Lung microvascular endothelial cell (primary cell): ENCODE measurements at regions not wholly inside any gene's neighbourhood (a gene's known extent, or its start where the extent isn't known, plus 50 kb on each side); places are given as distances from the start of the nearest gene placed in this dataset.

Experiments
- DNase-seq, 2 donors: peaks; one replicate each; pipeline versions ENCODE4 v3.0.0 to v3.0.0-alpha.2; 2010; ENCODE audit warnings: low read depth in 2 of 2

DNA sequence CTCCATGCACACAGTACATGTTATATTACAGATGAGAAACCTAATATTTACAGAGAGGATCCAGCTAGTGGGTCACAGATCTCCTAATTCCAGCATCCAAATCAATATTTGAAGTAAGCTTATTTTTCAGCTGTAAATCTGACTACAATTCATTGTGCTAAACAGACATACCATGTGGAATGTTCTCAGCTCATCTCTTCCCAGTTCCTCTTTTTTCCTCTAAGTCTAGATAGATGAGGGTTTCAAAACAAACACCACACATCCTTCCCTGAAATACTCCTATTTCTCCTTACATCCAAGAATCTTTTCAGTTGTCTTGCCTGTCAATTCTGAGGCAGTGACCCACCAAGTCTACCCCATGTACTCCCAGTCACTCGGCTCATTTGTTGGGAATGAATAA is 200.7 kb upstream of the PIK3C3 start:
- DNase-seq: no peak

GRCh38 chr18:41753826-41754225 is 201.2 kb upstream of the PIK3C3 start:
- no peak for DNase-seq

- no peak for DNase-seq
Measured at GRCh38 chr18:41752826-41753225, 202.2 kb upstream of the PIK3C3 start.

- no peak for DNase-seq
Measured at GRCh38 chr18:41751652-41752051, 203.4 kb upstream of the PIK3C3 start.

GRCh38 chr18:41751161-41751560 is 203.9 kb upstream of the PIK3C3 start:
- no peak for DNase-seq

GRCh38 chr18:41747723-41748242 is 207.3 kb upstream of the PIK3C3 start:
- no peak for DNase-seq

DNA sequence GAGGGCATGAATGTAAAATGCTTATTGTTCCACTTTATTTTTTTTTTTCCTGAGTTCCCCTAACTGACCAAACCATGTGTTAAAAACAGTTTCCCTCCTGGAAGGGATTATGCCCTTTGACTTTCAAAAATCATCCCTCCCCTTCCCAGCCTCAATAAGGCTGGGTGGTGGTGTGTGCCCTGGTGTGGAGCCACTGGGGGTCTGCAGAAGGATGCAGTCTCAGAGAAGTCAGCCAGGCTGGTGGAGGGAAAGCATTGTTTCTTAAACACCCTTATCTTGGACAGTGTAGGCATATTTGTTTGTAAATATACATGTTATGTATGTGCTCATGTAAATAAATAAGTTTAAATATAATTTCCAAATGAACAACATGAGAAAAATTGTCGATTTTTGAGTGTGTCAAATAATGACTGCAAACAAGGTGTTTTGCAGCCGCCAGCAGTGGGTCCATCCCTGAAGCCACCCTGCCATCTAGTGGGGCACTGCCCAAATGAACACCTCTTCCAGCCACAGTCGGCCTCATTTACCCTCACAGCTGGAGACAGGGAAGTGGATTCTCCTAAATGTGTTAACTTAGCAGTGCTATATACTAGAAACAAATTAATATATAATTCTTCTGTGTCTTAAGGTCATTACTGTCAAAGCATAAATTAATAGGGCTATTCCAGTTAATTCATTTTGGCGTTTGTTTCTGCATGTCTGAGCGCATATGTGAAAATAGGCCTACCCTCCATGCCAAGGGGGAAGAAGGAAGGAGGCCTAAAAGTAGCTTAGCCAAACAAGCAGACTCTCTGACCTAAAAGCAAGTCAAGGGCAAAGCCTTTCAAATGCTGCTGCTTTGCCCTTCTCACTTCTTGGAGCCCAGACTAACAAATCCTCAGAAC is 209.6 kb upstream of the PIK3C3 start:
- peak in 1 of 2 donors; percentile 28 for DNase-seq

- no peak for DNase-seq
Measured at GRCh38 chr18:41744421-41745030, 210.5 kb upstream of the PIK3C3 start.

DNA sequence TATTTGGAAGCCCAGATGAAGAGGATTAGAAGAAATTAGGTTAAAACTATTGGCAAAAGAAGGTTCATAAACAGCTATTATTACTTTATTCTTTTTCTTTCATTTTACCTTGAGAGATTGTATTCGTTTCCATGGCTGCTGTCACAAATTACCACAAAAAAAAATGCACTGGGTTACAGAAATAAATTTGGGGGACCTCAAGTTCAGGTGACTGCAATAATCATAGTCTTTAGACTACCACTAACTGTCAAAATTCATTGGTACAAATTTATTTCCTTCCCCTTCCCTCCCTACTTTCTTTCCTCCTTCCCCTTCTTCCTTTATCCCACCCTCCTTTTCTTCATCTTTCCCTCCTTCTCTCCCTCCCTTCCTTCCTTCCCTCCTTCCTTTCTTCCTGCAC is 217.8 kb upstream of the PIK3C3 start:
- no peak for DNase-seq

DNA sequence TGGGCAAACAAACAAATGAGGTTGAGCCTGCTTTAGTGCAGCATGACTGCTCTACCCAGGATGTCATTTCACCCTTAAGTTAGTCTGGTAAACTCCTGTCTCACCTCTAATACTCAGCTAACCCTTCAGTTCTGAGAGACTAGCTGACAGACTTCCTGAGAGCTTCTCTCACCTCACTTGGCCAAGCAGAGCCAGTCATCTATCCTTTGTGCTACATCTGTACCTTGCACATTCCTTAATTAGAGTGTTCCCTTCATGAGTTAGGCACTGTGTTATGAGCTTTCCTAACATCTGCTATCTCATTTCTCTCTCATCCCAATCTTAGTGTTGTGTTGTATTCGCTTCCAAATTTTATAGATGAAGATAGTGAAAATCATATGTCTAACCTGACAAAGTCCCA is 220.1 kb upstream of the PIK3C3 start:
- no peak for DNase-seq

DNA sequence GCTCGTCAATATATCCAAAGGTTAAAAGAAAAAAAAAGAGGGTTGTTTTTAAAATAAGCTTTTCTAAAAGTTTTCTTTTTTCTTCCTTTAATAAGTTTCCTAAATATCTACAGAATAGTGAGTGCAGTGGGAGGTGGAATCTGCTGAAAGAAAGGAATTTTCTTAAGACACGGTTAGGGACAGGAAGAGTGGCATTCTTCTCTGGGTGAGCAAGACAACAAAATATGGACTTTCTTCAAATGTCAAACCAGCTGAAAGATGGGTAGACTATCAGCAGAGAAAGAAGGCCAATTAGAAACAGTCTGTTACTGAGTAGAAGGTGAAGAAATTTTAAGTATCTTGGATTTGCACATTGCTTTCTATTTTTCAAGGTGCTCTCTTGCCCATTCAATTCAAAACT is 222.7 kb upstream of the PIK3C3 start:
- no peak for DNase-seq

GRCh38 chr18:41731884-41732283 is 223.2 kb upstream of the PIK3C3 start:
- no peak for DNase-seq

- no peak for DNase-seq
Measured at GRCh38 chr18:41724195-41724594, 230.8 kb upstream of the PIK3C3 start.

DNA sequence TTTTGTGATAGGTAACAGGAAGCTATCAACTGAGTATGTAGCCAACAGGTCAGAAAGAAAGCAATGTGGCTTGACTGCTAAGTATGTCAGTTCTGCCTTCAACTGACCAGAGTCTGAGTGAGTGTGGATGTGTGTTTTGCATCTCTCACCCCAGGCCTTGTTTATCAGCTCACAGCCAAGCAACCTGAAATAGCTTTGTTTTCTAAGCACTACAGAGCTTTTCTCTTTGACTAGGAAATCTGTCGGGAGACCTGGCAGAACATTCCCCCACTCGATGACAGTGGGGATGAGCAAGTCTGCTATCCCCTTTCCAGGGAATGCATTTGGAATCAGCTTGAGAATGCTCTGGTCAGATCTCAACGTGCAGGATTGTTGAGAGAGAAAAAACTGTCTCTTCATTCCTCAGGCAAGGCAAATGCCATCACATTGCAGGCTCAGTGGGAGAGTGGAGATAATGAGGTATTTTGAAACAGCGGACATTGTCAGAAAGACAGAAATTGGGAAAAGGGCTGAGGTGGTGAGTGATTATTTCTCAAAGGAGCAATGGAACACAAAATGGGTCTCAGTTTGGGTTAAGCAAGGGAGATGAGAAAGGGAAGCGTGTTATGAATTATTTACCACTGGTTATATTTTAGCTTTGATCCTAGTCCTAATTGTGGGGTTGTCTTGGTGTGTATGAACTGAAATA is 233.8 kb upstream of the PIK3C3 start:
- DNase-seq: no peak

DNA sequence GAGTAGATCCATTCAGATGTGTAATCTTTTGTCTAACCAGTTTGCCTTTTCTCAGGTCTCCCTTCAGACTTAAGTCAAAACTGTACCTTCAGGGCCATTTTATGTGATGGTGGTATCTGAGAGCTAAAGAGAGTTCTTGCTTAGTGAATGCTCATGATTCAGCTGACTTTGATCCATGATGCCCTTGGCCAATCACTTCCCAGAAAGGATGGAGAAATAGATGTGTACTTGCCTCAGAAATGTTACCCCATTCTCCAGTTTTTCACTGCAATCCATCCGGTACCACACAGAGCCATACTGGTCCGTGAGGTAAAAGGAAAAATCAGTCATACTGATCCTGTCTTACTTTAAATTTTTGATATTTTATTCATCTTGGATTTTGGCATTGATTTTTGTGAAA is 234.8 kb upstream of the PIK3C3 start:
- no peak for DNase-seq

- DNase-seq: no peak
Measured at GRCh38 chr18:41719808-41720207, 235.2 kb upstream of the PIK3C3 start.

DNA sequence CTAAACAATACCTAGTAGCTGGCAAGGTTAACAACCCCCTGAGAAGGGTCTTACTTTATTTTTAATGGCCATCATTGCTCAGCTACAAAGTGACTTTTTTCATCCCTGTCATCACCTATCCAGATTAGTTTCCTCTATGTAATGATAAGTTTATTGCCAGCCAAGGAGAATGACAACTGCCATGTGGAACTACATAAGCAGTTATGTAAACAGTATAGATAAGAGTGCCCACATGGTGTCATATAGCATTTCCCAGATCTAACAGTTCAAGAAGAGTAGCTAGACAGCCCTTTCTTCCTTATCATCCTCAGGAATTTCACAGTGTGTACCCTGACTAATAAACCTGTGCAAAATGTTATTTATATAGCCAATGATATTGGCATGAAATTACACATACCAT is 240.2 kb upstream of the PIK3C3 start:
- DNase-seq: no peak

DNA sequence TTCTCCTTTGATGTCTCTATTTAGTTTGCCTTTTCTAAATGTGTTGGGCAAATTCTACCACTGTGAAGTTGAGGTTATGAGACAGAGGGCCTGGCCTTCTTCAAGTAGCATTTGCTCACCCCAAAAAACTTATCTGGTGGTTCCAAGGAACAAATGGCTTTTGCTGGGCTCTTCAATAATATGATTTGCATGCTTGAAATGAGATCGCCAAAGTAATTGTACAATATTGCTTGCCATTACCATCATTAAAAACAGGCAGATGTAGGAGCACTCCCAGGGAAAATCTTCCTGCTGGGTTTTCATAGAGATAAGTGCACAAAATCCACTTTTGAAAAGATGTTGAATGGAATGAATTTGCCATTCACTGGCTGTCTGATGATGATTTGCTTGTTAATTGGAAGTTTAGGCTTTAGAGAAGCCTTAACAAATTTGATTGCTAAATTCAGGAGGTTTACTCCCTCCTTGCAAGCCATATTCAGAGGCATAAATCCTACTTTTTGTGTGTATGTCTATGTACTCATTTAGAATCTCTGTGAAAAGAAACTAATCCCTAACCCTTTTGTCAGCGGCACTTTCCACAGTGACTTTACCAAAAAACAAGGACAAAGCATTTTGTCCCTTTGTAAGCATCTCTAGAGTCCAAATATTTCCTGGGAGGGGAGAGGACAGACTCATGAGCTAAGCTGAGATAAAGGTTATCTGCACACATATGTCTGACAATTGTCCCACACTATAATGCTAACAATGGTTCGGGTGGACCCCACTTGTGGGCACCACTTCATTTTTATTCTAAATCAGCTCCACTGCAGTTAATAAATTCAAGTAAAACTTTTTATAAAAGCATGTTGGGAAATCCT is 240.8 kb upstream of the PIK3C3 start:
- no peak for DNase-seq

GRCh38 chr18:41706301-41706700 is 248.7 kb upstream of the PIK3C3 start:
- DNase-seq: no peak

DNA sequence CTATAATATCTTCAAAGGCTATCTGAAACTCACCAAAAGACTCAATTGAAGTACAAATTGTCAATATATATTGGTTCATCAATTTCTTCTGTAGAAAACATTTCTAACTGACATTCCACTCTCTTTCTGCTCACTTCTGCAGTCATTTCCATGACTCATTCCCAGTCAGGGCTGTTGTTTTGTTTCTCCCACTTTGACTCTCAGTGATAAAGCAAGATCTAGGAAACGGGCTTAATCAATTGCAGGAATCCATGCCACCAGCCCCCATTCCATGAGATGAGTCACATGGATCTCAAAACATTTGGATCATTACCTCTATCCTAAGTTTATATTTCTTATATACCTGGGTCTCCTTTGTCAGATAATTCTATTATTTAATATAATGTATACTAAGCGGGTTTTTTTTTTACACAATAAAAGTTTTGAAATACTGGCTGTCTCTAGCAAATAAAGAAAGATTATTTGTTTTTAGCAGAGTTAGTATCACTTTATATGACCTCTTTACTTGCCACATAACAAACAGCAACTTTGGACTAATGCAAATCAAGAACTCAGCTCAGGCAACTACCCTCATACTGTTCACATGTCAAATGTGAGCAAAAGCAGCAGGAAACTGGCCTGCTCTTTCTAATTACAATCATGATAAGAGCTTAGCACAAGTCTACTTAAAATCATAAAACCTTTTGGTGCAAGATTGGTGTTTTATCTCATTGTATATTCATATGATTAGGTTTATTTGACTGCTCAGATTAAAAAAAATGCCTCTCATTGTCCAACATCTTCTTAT is 251.1 kb upstream of the PIK3C3 start:
- no peak for DNase-seq

GRCh38 chr18:41700416-41700815 is 254.6 kb upstream of the PIK3C3 start:
- DNase-seq: no peak
